Dendritic cell treated with granulocyte-macrophage colony-stimulating factor and Interleukin-4, amounts not matched to agents 40 ng/mL and 50 ng/mL, for 4 days (primary cell): ENCODE measurements at regions not wholly inside any gene's neighbourhood (a gene's known extent, or its start where the extent isn't known, plus 50 kb on each side); places are given as distances from the start of the nearest gene placed in this dataset.
"Not testable (repeated sequence)": the region's sequence is repeated elsewhere in the genome, so short reads cannot be mapped to it uniquely, and the experiment has no call there.

Experiments used
- H3K27ac Mint-ChIP-seq: one replicate; pipeline ENCODE4 v1.8.0; 2022; ENCODE audit warnings: mild to moderate bottlenecking, mixed read lengths
- H3K27me3 Mint-ChIP-seq: one replicate; pipeline ENCODE4 v1.8.0; 2022; ENCODE audit warnings: mild to moderate bottlenecking, mixed read lengths
- H3K36me3 Mint-ChIP-seq: one replicate; pipeline ENCODE4 v1.8.0; 2022; ENCODE audit warnings: low read depth, mixed read lengths
- H3K4me1 Mint-ChIP-seq: one replicate; pipeline ENCODE4 v1.8.0; 2022; ENCODE audit warnings: low read depth, mixed read lengths
- H3K4me3 Mint-ChIP-seq: one replicate; pipeline ENCODE4 v1.8.0; 2022; ENCODE audit warnings: mild to moderate bottlenecking, moderate library complexity, mixed read lengths
- H3K9me3 Mint-ChIP-seq: one replicate; pipeline ENCODE4 v1.8.0; 2022; ENCODE audit warnings: mixed read lengths
- intact Hi-C: fragments of 100-400 bp; cut with micrococcal nuclease; formaldehyde crosslinking; loops from one replicate; pipeline ENCODE4 v1.15.0; 2022

- no peaks in the 10 kb centered on the region for H3K27me3 Mint-ChIP-seq
- no peaks in the 10 kb centered on the region for H3K4me1 Mint-ChIP-seq
- no peaks in the 10 kb centered on the region for H3K36me3 Mint-ChIP-seq
- intact Hi-C loops = no loop called here
- no peak overlapping the region for H3K4me3 Mint-ChIP-seq
- no peak overlapping the region for H3K27ac Mint-ChIP-seq
- H3K9me3 Mint-ChIP-seq = peaks cover 1% of the 10 kb centered on the region
These were observed 163.7 kb downstream of the CDC14C start for GRCh38 chr7:49088017-49088416.

DNA sequence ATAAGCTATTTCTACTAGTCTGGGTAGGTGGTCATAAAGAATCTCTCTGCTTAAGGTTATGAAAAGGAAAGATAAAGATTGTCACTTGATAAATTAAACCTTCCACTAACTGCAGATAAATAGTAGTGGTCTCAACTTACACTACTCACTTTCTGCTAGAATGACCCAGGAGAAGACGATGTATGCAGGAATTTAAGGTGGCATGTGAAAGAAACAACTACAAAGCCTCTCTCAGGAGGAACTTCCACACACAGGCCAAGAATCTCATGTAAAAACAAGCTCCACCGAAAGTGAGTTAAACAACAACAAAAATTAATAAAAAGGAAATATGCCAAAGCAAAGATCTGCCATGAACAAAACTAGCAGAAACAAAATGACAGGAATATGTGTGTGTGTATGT is 165.4 kb downstream of the CDC14C start:
- no peak overlapping the region for H3K4me3 Mint-ChIP-seq
- intact Hi-C loops = no loop called here
- H3K4me1 Mint-ChIP-seq = no peaks in the 10 kb centered on the region
- no peaks in the 10 kb centered on the region for H3K36me3 Mint-ChIP-seq
- no peaks in the 10 kb centered on the region for H3K27me3 Mint-ChIP-seq
- no peaks in the 10 kb centered on the region for H3K9me3 Mint-ChIP-seq
- H3K27ac Mint-ChIP-seq = no peak overlapping the region

GRCh38 chr7:49091089-49091488 is 166.7 kb downstream of the CDC14C start:
- intact Hi-C loops = no loop called here
- Mint-ChIP-seq H3K36me3 (no peaks in the 10 kb centered on the region), H3K9me3 (no peaks in the 10 kb centered on the region), H3K27me3 (no peaks in the 10 kb centered on the region), H3K4me3 (no peak overlapping the region), H3K27ac (no peak overlapping the region), H3K4me1 (no peaks in the 10 kb centered on the region)

DNA sequence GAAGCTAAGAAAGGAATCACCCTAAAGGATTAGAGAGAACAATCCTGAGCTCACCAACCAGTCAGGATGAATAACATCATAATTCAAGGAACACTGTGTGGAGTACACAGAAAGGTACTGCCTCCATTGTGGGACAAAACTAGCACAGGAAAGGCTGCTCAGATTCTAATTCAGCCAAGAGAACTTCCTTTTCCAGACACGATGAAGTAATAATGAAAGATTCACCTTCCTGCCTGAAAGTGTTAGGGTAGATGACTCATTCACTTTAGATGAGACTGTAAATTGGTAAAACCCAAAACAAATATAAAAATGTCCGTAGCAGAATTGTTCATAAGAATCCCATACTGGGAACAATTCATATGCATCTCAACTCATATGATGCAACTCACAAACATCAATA is 167.2 kb downstream of the CDC14C start:
- intact Hi-C loops = no loop called here
- no peaks in the 10 kb centered on the region for H3K36me3 Mint-ChIP-seq
- no peak overlapping the region for H3K4me3 Mint-ChIP-seq
- H3K27ac Mint-ChIP-seq = no peak overlapping the region
- H3K27me3 Mint-ChIP-seq = no peaks in the 10 kb centered on the region
- H3K9me3 Mint-ChIP-seq = no peaks in the 10 kb centered on the region
- H3K4me1 Mint-ChIP-seq = no peaks in the 10 kb centered on the region

GRCh38 chr7:49093218-49093617 is 168.9 kb downstream of the CDC14C start:
- Mint-ChIP-seq H3K4me3 (no peak overlapping the region), H3K27ac (no peak overlapping the region), H3K9me3 (no peaks in the 10 kb centered on the region), H3K27me3 (no peaks in the 10 kb centered on the region), H3K36me3 (no peaks in the 10 kb centered on the region), H3K4me1 (no peaks in the 10 kb centered on the region)
- intact Hi-C loops = no loop called here

DNA sequence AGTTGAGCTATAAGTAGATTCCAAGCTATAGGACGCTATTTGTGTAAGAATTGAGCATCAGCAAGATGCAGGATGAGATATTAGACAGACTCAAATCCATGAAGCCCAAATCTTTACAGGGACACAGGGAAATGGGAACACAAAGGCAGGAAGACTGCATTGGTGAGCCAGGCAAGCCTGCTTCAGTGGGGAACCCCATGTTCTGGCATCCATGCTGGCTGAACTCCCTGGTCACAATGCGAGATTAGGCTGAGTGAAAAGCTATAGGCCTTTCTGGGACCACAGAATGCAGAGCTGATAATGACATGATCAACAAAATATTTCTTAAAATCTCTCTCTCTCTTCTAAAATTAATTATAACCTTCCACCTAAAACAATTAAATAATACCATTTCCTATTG is 170.5 kb downstream of the CDC14C start:
- H3K27ac Mint-ChIP-seq = no peak overlapping the region
- no peaks in the 10 kb centered on the region for H3K36me3 Mint-ChIP-seq
- no peaks in the 10 kb centered on the region for H3K4me1 Mint-ChIP-seq
- no peaks in the 10 kb centered on the region for H3K9me3 Mint-ChIP-seq
- no peaks in the 10 kb centered on the region for H3K27me3 Mint-ChIP-seq
- intact Hi-C loops = no loop called here
- no peak overlapping the region for H3K4me3 Mint-ChIP-seq

GRCh38 chr7:49099587-49100326 is 175.4 kb downstream of the CDC14C start:
- no peaks in the 10 kb centered on the region for H3K9me3 Mint-ChIP-seq
- no peaks in the 10 kb centered on the region for H3K27me3 Mint-ChIP-seq
- H3K4me1 Mint-ChIP-seq = no peaks in the 10 kb centered on the region
- no peaks in the 10 kb centered on the region for H3K36me3 Mint-ChIP-seq
- intact Hi-C loops = no loop called here
- H3K4me3 Mint-ChIP-seq = no peak overlapping the region
- no peak overlapping the region for H3K27ac Mint-ChIP-seq

DNA sequence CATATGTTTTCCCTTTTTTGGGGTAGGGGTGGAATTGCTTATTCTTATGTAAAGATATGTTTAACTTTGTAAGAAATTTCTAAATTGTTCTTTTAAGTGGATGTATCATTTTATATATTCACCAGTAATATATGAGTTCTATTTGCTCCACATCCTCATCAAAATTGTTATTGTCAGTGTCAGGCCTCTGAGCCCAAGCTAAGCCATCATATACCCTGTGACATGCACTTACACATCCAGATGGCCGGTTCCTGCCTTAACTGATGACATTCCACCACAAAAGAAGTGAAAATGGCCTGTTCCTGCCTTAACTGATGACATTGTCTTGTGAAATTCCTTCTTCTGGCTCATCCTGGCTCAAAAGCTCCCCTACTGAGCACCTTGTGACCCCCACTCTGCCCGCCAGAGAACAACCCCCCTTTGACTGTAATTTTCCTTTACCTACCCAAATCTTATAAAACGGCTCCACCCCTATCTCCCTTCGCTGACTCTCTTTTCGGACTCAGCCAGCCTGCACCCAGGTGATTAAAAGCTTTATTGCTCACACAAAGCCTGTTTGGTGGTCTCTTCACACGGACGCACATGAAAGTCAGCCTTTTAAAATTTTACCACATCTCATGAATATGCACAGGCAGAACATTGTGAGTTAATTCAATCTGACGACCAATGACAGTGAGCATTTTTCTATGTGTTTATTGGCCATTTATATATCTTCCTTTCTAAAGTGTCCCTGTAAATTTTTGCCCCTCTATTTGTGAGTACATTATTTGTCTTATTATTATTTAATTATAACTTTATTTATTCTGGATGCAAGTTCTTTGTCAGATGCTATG is 176.8 kb downstream of the CDC14C start:
- H3K4me1 Mint-ChIP-seq, H3K36me3 Mint-ChIP-seq: not testable (repeated sequence)

DNA sequence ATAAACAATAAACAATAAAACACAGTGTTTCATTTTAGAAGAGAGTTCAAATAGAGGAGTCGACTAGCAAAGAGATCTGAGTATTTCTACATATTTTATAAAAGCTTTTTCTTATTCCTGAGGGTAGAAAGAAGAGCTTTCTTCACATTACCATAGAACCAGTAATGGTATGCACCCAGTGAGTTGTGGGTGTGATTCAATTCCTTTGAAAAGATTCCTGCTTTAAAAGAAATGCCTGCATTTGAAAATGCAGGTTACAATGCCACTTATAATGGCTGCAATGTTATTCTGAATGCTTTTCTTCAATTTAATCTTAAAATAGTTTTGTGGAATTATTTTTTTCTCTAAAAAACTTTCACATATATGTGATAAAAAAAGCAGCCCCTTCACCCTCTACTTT is 178.1 kb downstream of the CDC14C start:
- Mint-ChIP-seq H3K4me1 (no peaks in the 10 kb centered on the region), H3K4me3 (no peak overlapping the region), H3K36me3 (no peaks in the 10 kb centered on the region), H3K27ac (no peak overlapping the region), H3K9me3 (no peaks in the 10 kb centered on the region), H3K27me3 (no peaks in the 10 kb centered on the region)
- intact Hi-C loops = no loop called here

More for the DNA sequence above, 176.8 kb downstream of the CDC14C start:
- H3K27me3 Mint-ChIP-seq, H3K4me3 Mint-ChIP-seq, H3K27ac Mint-ChIP-seq, intact Hi-C loops, H3K9me3 Mint-ChIP-seq: not testable (repeated sequence)

DNA sequence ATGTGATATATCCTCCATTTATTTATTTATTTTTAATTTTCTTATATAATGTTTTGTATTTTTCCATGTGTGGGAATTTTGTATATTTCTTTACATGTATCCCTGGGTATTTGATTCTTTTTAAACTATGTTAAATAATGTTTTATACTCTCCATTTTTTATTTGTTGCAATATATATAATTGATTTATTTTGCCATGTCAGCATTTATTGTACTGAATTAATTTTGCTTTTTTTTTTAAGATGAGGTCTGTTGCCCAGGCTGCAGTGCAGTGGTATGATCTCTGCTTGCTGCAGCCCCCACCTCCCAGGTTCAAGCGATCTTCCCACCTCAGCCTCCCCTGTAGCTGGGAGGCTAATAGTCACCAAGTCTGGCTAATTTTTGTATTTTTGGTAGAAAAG is 187.4 kb downstream of the CDC14C start:
- Mint-ChIP-seq H3K4me1 (no peaks in the 10 kb centered on the region), H3K27ac (no peak overlapping the region), H3K9me3 (no peaks in the 10 kb centered on the region), H3K36me3 (no peaks in the 10 kb centered on the region), H3K4me3 (no peak overlapping the region), H3K27me3 (no peaks in the 10 kb centered on the region)
- intact Hi-C loops = no loop called here

GRCh38 chr7:49112222-49112621 is 187.9 kb downstream of the CDC14C start:
- H3K9me3 Mint-ChIP-seq = peaks cover 3% of the 10 kb centered on the region
- H3K4me1 Mint-ChIP-seq = no peaks in the 10 kb centered on the region
- no peaks in the 10 kb centered on the region for H3K27me3 Mint-ChIP-seq
- no peaks in the 10 kb centered on the region for H3K36me3 Mint-ChIP-seq
- intact Hi-C loops = no loop called here
- no peak overlapping the region for H3K4me3 Mint-ChIP-seq
- H3K27ac Mint-ChIP-seq = no peak overlapping the region

DNA sequence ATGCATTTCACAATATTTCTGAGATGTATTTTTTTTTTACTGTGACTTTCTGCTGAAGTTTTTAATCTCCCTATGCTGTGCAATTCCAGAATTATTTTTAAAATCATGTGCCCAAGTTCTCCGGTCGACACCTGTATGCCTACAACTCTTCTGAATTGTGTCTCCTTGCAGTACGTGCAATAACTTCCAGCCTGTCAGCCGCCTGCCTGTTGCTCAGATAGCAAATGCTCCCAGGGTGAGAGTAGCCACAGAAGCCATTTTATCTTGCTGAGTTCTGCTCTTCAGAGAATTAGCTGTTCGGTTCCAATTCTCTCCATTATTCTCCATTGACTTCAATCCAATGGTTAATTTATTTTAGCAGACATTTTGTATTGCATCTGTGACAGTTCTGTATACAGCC is 188.3 kb downstream of the CDC14C start:
- intact Hi-C loops = no loop called here
- Mint-ChIP-seq H3K4me3 (no peak overlapping the region), H3K27me3 (no peaks in the 10 kb centered on the region), H3K36me3 (no peaks in the 10 kb centered on the region), H3K27ac (no peak overlapping the region), H3K9me3 (peaks cover 7% of the 10 kb centered on the region), H3K4me1 (no peaks in the 10 kb centered on the region)

DNA sequence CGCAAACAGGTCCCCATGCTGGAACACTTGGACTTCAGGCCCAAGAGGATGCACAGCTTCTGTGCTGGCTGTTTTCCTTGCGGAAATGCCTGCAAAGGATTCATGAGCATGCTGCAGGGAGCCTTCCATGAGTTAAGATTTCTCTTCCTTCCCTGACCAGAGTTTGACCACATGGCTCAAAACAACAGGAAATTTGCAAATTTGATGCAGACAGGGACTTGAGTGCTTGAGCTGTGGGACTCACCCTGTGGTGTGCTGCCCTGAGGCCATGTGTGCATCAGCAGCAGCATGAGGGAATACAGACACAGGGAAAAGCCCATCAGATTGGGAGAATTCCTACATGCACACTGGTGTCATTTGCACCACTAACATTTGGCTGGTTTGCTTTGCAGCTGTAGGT is 195.4 kb downstream of the CDC14C start:
- H3K4me1 Mint-ChIP-seq = no peaks in the 10 kb centered on the region
- H3K9me3 Mint-ChIP-seq = peaks cover 14% of the 10 kb centered on the region
- intact Hi-C loops = no loop called here
- no peaks in the 10 kb centered on the region for H3K27me3 Mint-ChIP-seq
- no peak overlapping the region for H3K4me3 Mint-ChIP-seq
- H3K27ac Mint-ChIP-seq = no peak overlapping the region
- no peaks in the 10 kb centered on the region for H3K36me3 Mint-ChIP-seq

GRCh38 chr7:49125246-49125645 is 200.9 kb downstream of the CDC14C start:
- Mint-ChIP-seq H3K9me3 (no peaks in the 10 kb centered on the region), H3K4me1 (no peaks in the 10 kb centered on the region), H3K27me3 (no peaks in the 10 kb centered on the region), H3K27ac (no peak overlapping the region), H3K36me3 (no peaks in the 10 kb centered on the region), H3K4me3 (no peak overlapping the region)
- intact Hi-C loops = no loop called here
